ENCODE measurements at regions not wholly inside any gene's neighbourhood (a gene's known extent, or its start where the extent isn't known, plus 50 kb on each side); places are given as distances from the start of the nearest gene placed in this dataset.

DNA sequence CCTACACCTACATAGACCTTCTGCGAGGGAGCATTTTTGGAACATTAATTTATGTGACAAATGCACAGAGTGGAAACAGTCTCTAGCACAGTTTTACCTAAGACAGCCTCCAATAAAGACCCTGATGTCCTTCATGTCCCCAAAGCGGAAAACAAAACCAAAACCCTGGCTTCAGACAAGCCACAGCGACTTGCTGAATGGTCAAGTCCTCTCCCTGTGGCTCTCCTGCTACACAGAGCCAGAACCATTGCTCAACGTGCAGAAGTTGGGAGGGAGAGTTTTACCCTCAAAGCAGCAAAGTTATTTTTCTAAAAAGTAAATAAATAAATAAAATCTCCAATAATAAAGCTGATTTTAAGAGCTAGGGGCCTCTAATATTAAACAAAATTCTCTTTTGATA lies 135.0 kb upstream of the TMEM132C start:
- Histone ChIP-seq H3K4me3 (no peak overlapping the region), H3K27me3 (peaks cover 0 to 7% (median 0%) of the 10 kb centered on the region in 3 donors), H3K9me3 (no peaks in the 10 kb centered on the region), H3K36me3 (no peaks in the 10 kb centered on the region), H3K27ac (no peak overlapping the region), H3K4me1 (no peaks in the 10 kb centered on the region)
- intact Hi-C loops (cut with DNase I; ENCODE audit: low total_unique reads) = no loop called here
- DNase-seq = no peak
- WGBS, 5 donors = 70 to 76% (median 71%) methylated on average over 4 of the region's 4 CpGs
- no peak for TF ChIP-seq POLR2AphosphoS5 (IDR thresholded peaks at IDR 0.05)
- no peak for TF ChIP-seq CTCF (IDR thresholded peaks at IDR 0.05)
- no peak for TF ChIP-seq POLR2A (IDR thresholded peaks at IDR 0.05)
- no peak for TF ChIP-seq EP300 (IDR thresholded peaks at IDR 0.05)

GRCh38 chr12:128133321-128134073 lies 133.5 kb upstream of the TMEM132C start:
- no peak for TF ChIP-seq CTCF (IDR thresholded peaks at IDR 0.05)
- TF ChIP-seq POLR2AphosphoS5 (IDR thresholded peaks at IDR 0.05) = no peak
- TF ChIP-seq POLR2A (IDR thresholded peaks at IDR 0.05) = no peak
- TF ChIP-seq EP300 (IDR thresholded peaks at IDR 0.05) = no peak
- no peaks in the 10 kb centered on the region for H3K9me3 ChIP-seq
- no peak overlapping the region for H3K27ac ChIP-seq
- no peaks in the 10 kb centered on the region for H3K36me3 ChIP-seq
- WGBS, 5 donors = 61 to 81% (median 73%) methylated on average over 7 of the region's 7 CpGs
- no peak overlapping the region for H3K4me3 ChIP-seq
- intact Hi-C loops (cut with DNase I; ENCODE audit: low total_unique reads) = no loop called here
- no peaks in the 10 kb centered on the region for H3K4me1 ChIP-seq
- peaks cover 0 to 7% (median 0%) of the 10 kb centered on the region in 3 donors for H3K27me3 ChIP-seq
- DNase-seq = no peak

DNA sequence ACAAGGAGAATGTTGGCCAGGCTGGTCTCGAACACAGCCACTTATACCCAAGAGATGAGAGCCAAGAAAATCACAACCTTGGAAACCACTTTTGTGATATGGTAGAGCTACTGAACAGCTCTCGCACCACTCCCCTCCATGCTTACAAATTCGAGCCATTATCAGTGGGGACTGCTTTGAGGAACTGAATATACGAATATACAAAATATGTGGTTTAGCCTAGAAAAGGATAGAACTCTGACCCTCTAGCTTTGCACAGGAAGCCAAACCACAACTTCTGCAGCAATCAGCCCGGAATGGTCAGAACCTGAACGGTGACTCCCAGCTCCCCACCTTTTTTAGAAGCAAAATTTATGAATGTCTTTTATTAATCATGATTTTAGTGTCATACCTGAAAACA lies 129.8 kb upstream of the TMEM132C start:
- intact Hi-C loops (cut with DNase I; ENCODE audit: low total_unique reads) = no loop called here
- no peaks in the 10 kb centered on the region for H3K9me3 ChIP-seq
- TF ChIP-seq CTCF (IDR thresholded peaks at IDR 0.05) (no peak), POLR2AphosphoS5 (IDR thresholded peaks at IDR 0.05) (no peak), POLR2A (IDR thresholded peaks at IDR 0.05) (no peak), EP300 (IDR thresholded peaks at IDR 0.05) (no peak)

DNA sequence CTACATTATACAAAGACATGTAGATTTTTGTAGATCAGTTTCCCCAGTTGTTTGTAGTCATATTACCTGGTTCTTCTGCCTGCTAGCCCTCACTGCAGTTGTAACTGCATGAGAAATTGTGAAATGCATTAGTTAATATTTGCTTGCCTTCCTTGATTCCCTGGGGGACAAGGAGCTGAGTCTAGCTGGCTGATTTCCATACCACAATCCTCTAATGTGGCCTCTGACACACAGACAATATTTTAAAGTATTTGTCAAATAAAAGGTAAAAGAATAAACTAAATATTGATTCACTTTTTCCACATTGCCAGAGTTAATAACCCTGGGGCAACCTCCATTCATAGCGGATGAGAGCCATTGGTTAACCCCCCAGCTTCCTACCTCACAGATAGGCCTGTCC lies 128.8 kb upstream of the TMEM132C start:
- intact Hi-C loops (cut with DNase I; ENCODE audit: low total_unique reads) = no loop called here
- Histone ChIP-seq H3K36me3 (no peaks in the 10 kb centered on the region), H3K27ac (no peak overlapping the region), H3K4me1 (no peaks in the 10 kb centered on the region), H3K4me3 (no peak overlapping the region), H3K27me3 (no peaks in the 10 kb centered on the region), H3K9me3 (no peaks in the 10 kb centered on the region)
- no peak for TF ChIP-seq POLR2AphosphoS5 (IDR thresholded peaks at IDR 0.05)
- TF ChIP-seq CTCF (IDR thresholded peaks at IDR 0.05) = no peak
- no peak for TF ChIP-seq POLR2A (IDR thresholded peaks at IDR 0.05)
- TF ChIP-seq EP300 (IDR thresholded peaks at IDR 0.05) = no peak
- no peak for DNase-seq
- WGBS, 5 donors = 33 to 57% (median 42%) methylated on average over 1 of the region's 1 CpG

More for the DNA sequence above, 129.8 kb upstream of the TMEM132C start:
- H3K27ac ChIP-seq = no peak overlapping the region
- H3K4me1 ChIP-seq = no peaks in the 10 kb centered on the region
- no peak for DNase-seq
- H3K36me3 ChIP-seq = no peaks in the 10 kb centered on the region
- 58 to 68% (median 65%) methylated on average over 6 of the region's 6 CpGs for WGBS, 5 donors
- peaks cover 0 to 7% (median 0%) of the 10 kb centered on the region in 3 donors for H3K27me3 ChIP-seq
- no peak overlapping the region for H3K4me3 ChIP-seq

Data from stomach (tissue), 8 donors.